ENCODE measurements at regions not wholly inside any gene's neighbourhood (a gene's known extent, or its start where the extent isn't known, plus 50 kb on each side); places are given as distances from the start of the nearest gene placed in this dataset.

- no peak for TF ChIP-seq ZNF274 (IDR thresholded peaks at IDR 0.05; ENCODE audit: low read depth, low read length)
- no peak for TF ChIP-seq SUZ12 (IDR thresholded peaks at IDR 0.05; ENCODE audit: extremely low read depth, insufficient read depth, insufficient read length)
- TF ChIP-seq YY1 (IDR thresholded peaks at IDR 0.05; ENCODE audit: insufficient read depth, insufficient read length) = no peak
These were observed 357.0 kb upstream of the RORB start for GRCh38 chr9:74140141-74140540.
